Esophagus muscularis mucosa (tissue), 4 donors: ENCODE measurements at regions not wholly inside any gene's neighbourhood (a gene's known extent, or its start where the extent isn't known, plus 50 kb on each side); places are given as distances from the start of the nearest gene placed in this dataset.

Experiments used
- EP300 ChIP-seq: sonication (generic); formaldehyde crosslinking; IDR thresholded peaks from one replicate; pipeline ENCODE4 v1.6.1; 2017; ENCODE audit warnings: antibody characterized with exemption
- POLR2A ChIP-seq: fragments of 450-650 bp; IDR thresholded peaks from one replicate; pipeline ENCODE4 v1.6.1; 2017; ENCODE audit warnings: antibody characterized with exemption, moderate library complexity, mild to moderate bottlenecking, low read depth
- POLR2AphosphoS5 ChIP-seq, 2 donors: sonication (generic); formaldehyde crosslinking; IDR thresholded peaks; one replicate each; pipeline ENCODE4 v1.6.1; 2017; ENCODE audit warnings: antibody characterized with exemption in 2 of 2
- TF ChIP-seq, protein P1 (sequence below), 3 experiments: fragments of 200-600 bp in 2 of 3; fragments of 450-650 bp in 1 of 3; sonication (generic) in 2 of 3; IDR thresholded peaks; one replicate each; pipeline ENCODE4 v1.5.1; 2017 to 2019; ENCODE audit warnings: antibody characterized with exemption in 3 of 3, mild to moderate bottlenecking in 2 of 3, moderate library complexity in 1 of 3

DNA sequence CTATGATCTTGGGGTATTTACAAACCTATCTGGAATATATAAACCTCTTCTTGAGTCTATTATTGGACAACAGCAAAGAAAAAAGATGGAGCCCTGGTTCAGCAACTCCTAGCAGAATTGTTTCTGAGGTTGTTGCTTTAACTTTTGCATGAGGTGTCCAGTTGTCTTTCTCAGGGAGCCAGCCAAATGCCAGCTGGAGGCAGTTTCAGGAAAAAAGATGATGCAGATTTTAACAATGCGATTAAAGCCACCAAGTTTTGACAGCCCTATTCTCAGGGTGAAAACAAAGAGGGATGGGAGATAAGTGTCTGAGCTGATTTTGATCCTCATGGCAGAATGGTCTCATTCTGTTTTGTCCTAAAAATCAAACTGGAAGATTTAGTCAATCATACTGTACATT lies 181.6 kb upstream of the RASGRP1 start:
- no peak for TF ChIP-seq POLR2A
- TF ChIP-seq, protein P1, sequence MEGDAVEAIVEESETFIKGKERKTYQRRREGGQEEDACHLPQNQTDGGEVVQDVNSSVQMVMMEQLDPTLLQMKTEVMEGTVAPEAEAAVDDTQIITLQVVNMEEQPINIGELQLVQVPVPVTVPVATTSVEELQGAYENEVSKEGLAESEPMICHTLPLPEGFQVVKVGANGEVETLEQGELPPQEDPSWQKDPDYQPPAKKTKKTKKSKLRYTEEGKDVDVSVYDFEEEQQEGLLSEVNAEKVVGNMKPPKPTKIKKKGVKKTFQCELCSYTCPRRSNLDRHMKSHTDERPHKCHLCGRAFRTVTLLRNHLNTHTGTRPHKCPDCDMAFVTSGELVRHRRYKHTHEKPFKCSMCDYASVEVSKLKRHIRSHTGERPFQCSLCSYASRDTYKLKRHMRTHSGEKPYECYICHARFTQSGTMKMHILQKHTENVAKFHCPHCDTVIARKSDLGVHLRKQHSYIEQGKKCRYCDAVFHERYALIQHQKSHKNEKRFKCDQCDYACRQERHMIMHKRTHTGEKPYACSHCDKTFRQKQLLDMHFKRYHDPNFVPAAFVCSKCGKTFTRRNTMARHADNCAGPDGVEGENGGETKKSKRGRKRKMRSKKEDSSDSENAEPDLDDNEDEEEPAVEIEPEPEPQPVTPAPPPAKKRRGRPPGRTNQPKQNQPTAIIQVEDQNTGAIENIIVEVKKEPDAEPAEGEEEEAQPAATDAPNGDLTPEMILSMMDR (IDR thresholded peaks at IDR 0.05), result no peak
- no peak for TF ChIP-seq EP300
- no peak for TF ChIP-seq POLR2AphosphoS5 (IDR thresholded peaks at IDR 0.05)
